Mesothelial cell of epicardium (in vitro differentiated cells): ENCODE measurements at regions not wholly inside any gene's neighbourhood (a gene's known extent, or its start where the extent isn't known, plus 50 kb on each side); places are given as distances from the start of the nearest gene placed in this dataset.

Source experiments
- DNase-seq, 2 experiments: peaks; one replicate each; pipeline ENCODE4 v3.0.0; 2021; ENCODE audit warnings: low spot score in 2 of 2; ENCODE audit not compliant: unreplicated experiment in 2 of 2
- H3K27ac Mint-ChIP-seq: 2 replicates; pipeline ENCODE4 v1.8.0; 2021; ENCODE audit warnings: mixed read lengths
- H3K27me3 Mint-ChIP-seq: 2 replicates; pipeline ENCODE4 v1.8.0; 2021; ENCODE audit warnings: low read depth, mixed read lengths
- H3K36me3 Mint-ChIP-seq: 2 replicates; pipeline ENCODE4 v1.8.0; 2021; ENCODE audit warnings: mixed read lengths
- H3K4me1 Mint-ChIP-seq: 2 replicates; pipeline ENCODE4 v1.8.0; 2021; ENCODE audit warnings: mixed read lengths
- H3K4me3 Mint-ChIP-seq: 2 replicates; pipeline ENCODE4 v1.8.0; 2021; ENCODE audit warnings: mild to moderate bottlenecking, moderate library complexity, mixed read lengths
- H3K9me3 Mint-ChIP-seq: 2 replicates; pipeline ENCODE4 v1.8.0; 2021; ENCODE audit warnings: mixed read lengths
- CTCF ChIP-seq: fragments of 200-600 bp; sonication (generic); IDR thresholded peaks from one replicate; pipeline ENCODE4 v1.5.0; 2021; ENCODE audit warnings: antibody characterized with exemption; ENCODE audit not compliant: unreplicated experiment

DNA sequence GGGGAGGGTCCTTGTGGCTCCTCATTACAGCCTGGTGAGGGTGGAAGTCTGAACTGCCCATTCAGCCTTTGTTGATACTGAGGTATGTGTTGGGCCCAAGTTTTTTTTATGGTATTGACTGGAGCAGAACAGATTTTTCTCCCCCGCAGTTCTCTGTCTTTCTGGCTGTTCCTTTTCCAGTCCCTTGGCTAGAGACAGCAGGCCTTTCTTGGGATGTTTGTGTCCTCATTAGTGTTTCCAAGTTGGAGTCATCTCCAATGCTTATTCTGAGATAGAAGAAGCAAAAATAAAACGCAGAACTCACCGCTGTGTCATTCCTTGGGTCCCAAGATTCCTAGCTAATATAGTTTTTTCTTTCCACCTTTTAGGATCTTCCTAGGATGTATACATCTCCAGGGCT lies 193.3 kb downstream of the RAMP3 start:
- no peak for TF ChIP-seq CTCF
- Mint-ChIP-seq H3K27me3 (no peaks in the 10 kb centered on the region), H3K27ac (no peak overlapping the region), H3K36me3 (no peaks in the 10 kb centered on the region), H3K9me3 (peaks cover 6% of the 10 kb centered on the region), H3K4me3 (no peak overlapping the region), H3K4me1 (peaks cover 25% of the 10 kb centered on the region)
- no peak for DNase-seq

DNA sequence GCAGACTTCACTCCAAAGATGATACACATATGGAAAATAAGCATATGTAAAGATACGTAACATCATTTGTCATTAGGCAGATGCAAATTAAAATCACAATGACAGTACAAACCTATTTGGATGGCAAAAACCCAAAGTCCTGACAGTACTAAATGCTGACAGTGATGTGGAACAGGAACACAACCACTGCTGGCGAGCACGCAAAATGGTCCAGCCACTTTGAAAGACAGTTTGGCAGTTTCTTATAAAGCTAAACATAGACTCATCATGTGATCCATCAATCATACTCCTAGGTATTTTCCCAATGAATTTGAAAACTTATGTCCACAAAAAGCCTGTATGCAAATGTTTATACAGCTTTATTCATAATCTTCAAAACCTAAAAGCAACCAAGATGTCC lies 200.7 kb downstream of the RAMP3 start:
- Mint-ChIP-seq H3K4me1 (peaks cover 6% of the 10 kb centered on the region), H3K36me3 (no peaks in the 10 kb centered on the region), H3K9me3 (peaks cover 26% of the 10 kb centered on the region), H3K4me3 (no peak overlapping the region), H3K27me3 (no peaks in the 10 kb centered on the region), H3K27ac (no peak overlapping the region)
- TF ChIP-seq CTCF = no peak
- no peak for DNase-seq

DNA sequence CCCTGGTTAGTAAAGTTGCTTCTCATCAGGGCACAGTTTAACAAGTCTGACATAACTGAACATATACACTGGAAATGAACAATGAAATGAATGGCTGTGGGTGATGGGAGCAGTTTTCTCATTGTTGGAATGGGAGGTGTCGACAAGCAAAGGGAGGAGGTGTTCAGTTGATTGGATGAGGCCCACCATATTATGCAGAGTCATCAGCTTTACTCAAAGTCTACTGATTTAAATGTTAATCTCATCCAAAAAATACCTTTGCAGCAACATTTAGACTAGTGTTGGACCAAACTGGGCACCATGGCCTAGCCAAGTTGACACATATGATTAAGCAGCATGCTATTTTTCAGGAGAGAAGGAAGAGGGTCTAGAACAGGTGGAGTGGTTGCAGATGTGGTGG lies 201.7 kb downstream of the RAMP3 start:
- Mint-ChIP-seq H3K4me3 (no peak overlapping the region), H3K27me3 (no peaks in the 10 kb centered on the region)
- no peak for TF ChIP-seq CTCF

DNA sequence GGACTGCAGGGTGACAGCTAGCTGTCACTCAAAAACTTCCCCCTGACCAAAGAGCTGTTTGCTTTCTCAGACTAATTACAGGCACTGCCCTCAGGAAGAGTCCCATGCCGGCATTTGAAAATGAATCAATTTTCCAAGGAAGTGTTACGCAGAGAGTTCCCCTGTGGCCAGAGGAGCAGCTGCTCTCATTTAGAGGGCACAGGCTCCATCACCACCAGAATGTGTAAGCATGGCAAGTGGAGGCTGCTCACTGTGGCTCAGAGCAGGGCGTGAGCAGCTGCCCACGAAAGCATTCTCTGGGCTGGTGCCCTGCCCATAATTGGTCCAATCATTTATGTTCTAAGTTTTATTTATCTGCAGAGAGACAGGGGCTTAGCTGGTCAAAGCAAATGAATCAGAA lies 202.2 kb downstream of the RAMP3 start:
- no peak for TF ChIP-seq CTCF
- Mint-ChIP-seq H3K36me3 (no peaks in the 10 kb centered on the region), H3K4me1 (peaks cover 11% of the 10 kb centered on the region), H3K4me3 (no peak overlapping the region), H3K27me3 (no peaks in the 10 kb centered on the region), H3K9me3 (peaks cover 26% of the 10 kb centered on the region), H3K27ac (no peak overlapping the region)
- no peak for DNase-seq

More for the DNA sequence above, 201.7 kb downstream of the RAMP3 start:
- peaks cover 11% of the 10 kb centered on the region for H3K4me1 Mint-ChIP-seq
- peaks cover 26% of the 10 kb centered on the region for H3K9me3 Mint-ChIP-seq
- H3K27ac Mint-ChIP-seq = no peak overlapping the region
- no peaks in the 10 kb centered on the region for H3K36me3 Mint-ChIP-seq
- DNase-seq = no peak

GRCh38 chr7:45363669-45364068 lies 206.1 kb downstream of the RAMP3 start:
- H3K4me3 Mint-ChIP-seq = no peak overlapping the region
- H3K36me3 Mint-ChIP-seq = no peaks in the 10 kb centered on the region
- TF ChIP-seq CTCF = no peak
- no peak for DNase-seq
- peaks cover 11% of the 10 kb centered on the region for H3K4me1 Mint-ChIP-seq
- H3K9me3 Mint-ChIP-seq = peaks cover 8% of the 10 kb centered on the region
- H3K27ac Mint-ChIP-seq = no peak overlapping the region
- no peaks in the 10 kb centered on the region for H3K27me3 Mint-ChIP-seq

- H3K27me3 Mint-ChIP-seq = no peaks in the 10 kb centered on the region
- no peak overlapping the region for H3K4me3 Mint-ChIP-seq
- H3K4me1 Mint-ChIP-seq = peaks cover 11% of the 10 kb centered on the region
- DNase-seq = no peak
- TF ChIP-seq CTCF = no peak
- H3K27ac Mint-ChIP-seq = no peak overlapping the region
- H3K36me3 Mint-ChIP-seq = no peaks in the 10 kb centered on the region
- H3K9me3 Mint-ChIP-seq = peaks cover 16% of the 10 kb centered on the region
Observed at GRCh38 chr7:45365341-45365740, 207.8 kb downstream of the RAMP3 start.
